Stomach (tissue), 4 donors: ENCODE measurements at regions not wholly inside any gene's neighbourhood (a gene's known extent, or its start where the extent isn't known, plus 50 kb on each side); places are given as distances from the start of the nearest gene placed in this dataset.

Source experiments
- CTCF ChIP-seq, 7 experiments: fragments of 450-650 bp in 4 of 7; fragments of 200-600 bp in 3 of 7; sonication (generic) in 3 of 7; IDR thresholded peaks; one replicate each; pipeline ENCODE4 v1.5.1; 2016 to 2019; ENCODE audit warnings: antibody characterized with exemption in 7 of 7, control low read depth in 2 of 7, mild to moderate bottlenecking in 1 of 7
- POLR2AphosphoS5 ChIP-seq, 3 donors: sonication (generic); formaldehyde crosslinking; IDR thresholded peaks; one replicate each; pipeline ENCODE4 v1.6.1; 2016; ENCODE audit warnings: antibody characterized with exemption in 3 of 3

GRCh38 chr2:100664756-100665101 lies 101.9 kb downstream of the PDCL3 start:
- TF ChIP-seq CTCF (IDR thresholded peaks at IDR 0.05): no peak
- no peak for TF ChIP-seq POLR2AphosphoS5 (IDR thresholded peaks at IDR 0.05)
